Neural progenitor cell (in vitro differentiated cells): ENCODE measurements at regions not wholly inside any gene's neighbourhood (a gene's known extent, or its start where the extent isn't known, plus 50 kb on each side); places are given as distances from the start of the nearest gene placed in this dataset.

Experiments used
- CTCF ChIP-seq: fragments of 200-600 bp; sonication (generic); IDR thresholded peaks from 2 replicates; pipeline ENCODE4 v1.5.1; 2017; ENCODE audit warnings: antibody characterized with exemption, mild to moderate bottlenecking
- EZH2 ChIP-seq: fragments of 200-600 bp; sonication (generic); IDR thresholded peaks from 2 replicates; pipeline ENCODE4 v1.6.1; 2017; ENCODE audit warnings: antibody characterized with exemption, mild to moderate bottlenecking, moderate library complexity

- no peak for TF ChIP-seq CTCF
- no peak for TF ChIP-seq EZH2
These were observed 244.6 kb upstream of the PSMD7 start for GRCh38 chr16:74052016-74052415.
